Activated naive CD8-positive, alpha-beta T cell treated with anti-CD3 and anti-CD28 coated beads, Interleukin-2, amount 10 ng/mL, durations not matched to agents 7 days and 5 days (primary cell): ENCODE measurements at regions not wholly inside any gene's neighbourhood (a gene's known extent, or its start where the extent isn't known, plus 50 kb on each side); places are given as distances from the start of the nearest gene placed in this dataset.
"Not testable (repeated sequence)": the region's sequence is repeated elsewhere in the genome, so short reads cannot be mapped to it uniquely, and the experiment has no call there.

Experiments used
- ATAC-seq: fragments of 150-1000 bp; cut with Tn5 transposase; one replicate; pipeline ENCODE4 v1.10.0; 2021; ENCODE audit warnings: low read depth, moderate library complexity
- POLR2A ChIA-PET: fragments of 350-600 bp; sonication (Branson Sonifier 250); formaldehyde crosslinking; loops from one replicate; lab custom pipeline; 2021; ENCODE audit warnings: antibody characterized with exemption; lab: Charles Lee
- DNase-seq: peaks from one replicate; pipeline ENCODE4 v3.0.0; 2021
- H3K27ac Mint-ChIP-seq: one replicate; pipeline ENCODE4 v1.8.0; 2022; ENCODE audit warnings: mild to moderate bottlenecking, mixed read lengths
- H3K27me3 Mint-ChIP-seq: one replicate; pipeline ENCODE4 v1.8.0; 2022; ENCODE audit warnings: mild to moderate bottlenecking, moderate library complexity, mixed read lengths
- H3K36me3 Mint-ChIP-seq: one replicate; pipeline ENCODE4 v1.8.0; 2021; ENCODE audit warnings: mild to moderate bottlenecking, mixed read lengths
- H3K4me1 Mint-ChIP-seq: one replicate; pipeline ENCODE4 v1.8.0; 2021; ENCODE audit warnings: mixed read lengths
- H3K4me3 Mint-ChIP-seq: one replicate; pipeline ENCODE4 v1.8.0; 2022; ENCODE audit warnings: mild to moderate bottlenecking, moderate library complexity, mixed read lengths
- H3K9me3 Mint-ChIP-seq: one replicate; pipeline ENCODE4 v1.8.0; 2021; ENCODE audit warnings: mixed read lengths

DNA sequence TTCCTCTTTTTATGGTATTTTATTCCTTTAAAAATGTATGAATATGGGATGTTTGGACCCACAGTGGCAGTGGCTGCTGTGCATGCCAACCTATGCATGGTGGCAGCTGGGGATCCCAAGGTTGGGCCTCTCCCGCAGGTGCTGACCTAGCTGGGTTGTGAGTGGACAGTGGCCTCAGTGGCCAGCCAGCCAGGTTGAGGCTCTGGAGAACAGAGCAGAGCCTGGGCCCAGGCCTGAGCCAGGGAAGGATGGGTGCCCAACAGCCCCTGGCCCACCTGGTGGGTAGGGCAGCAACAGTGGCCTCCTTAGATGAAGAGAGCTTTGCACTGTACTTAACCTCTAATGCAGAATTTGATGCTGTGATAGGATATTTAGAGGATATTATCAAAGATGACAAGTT lies 624.8 kb downstream of the CHSY3 start:
- POLR2A ChIA-PET, result no interaction called here
- DNase-seq (no peak), ATAC-seq (no peak)
- H3K4me3 Mint-ChIP-seq, result no peak overlapping the region
- no peak overlapping the region for H3K27ac Mint-ChIP-seq
- peaks cover 2% of the 10 kb centered on the region for H3K9me3 Mint-ChIP-seq
- H3K27me3 Mint-ChIP-seq, result peaks cover 2% of the 10 kb centered on the region
- no peaks in the 10 kb centered on the region for H3K4me1 Mint-ChIP-seq
- no peaks in the 10 kb centered on the region for H3K36me3 Mint-ChIP-seq

DNA sequence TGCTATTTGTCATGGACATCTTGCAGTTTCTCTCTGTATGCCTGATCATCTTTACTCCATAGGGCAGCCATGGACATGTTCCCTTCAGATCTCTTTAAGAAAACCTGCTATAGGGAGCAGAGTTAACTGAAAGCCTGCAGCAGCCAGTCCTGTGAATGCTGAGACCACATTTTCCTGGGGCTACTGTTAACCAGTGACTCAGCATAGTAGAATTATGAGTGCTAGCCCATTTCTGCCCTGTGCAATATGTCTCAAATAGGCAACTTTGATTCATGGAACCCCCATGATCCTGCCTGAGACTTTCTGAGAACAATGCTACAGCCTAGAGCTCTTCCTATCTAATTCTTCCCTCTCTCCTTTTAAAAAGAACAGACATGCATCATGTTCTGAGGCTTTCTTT lies 624.2 kb downstream of the CHSY3 start:
- peaks cover 2% of the 10 kb centered on the region for H3K27me3 Mint-ChIP-seq
- H3K27ac Mint-ChIP-seq, result no peak overlapping the region
- peaks cover 2% of the 10 kb centered on the region for H3K9me3 Mint-ChIP-seq
- POLR2A ChIA-PET, result no interaction called here
- DNase-seq (no peak), ATAC-seq (no peak)
- H3K36me3 Mint-ChIP-seq, result no peaks in the 10 kb centered on the region
- no peaks in the 10 kb centered on the region for H3K4me1 Mint-ChIP-seq
- H3K4me3 Mint-ChIP-seq, result no peak overlapping the region

DNA sequence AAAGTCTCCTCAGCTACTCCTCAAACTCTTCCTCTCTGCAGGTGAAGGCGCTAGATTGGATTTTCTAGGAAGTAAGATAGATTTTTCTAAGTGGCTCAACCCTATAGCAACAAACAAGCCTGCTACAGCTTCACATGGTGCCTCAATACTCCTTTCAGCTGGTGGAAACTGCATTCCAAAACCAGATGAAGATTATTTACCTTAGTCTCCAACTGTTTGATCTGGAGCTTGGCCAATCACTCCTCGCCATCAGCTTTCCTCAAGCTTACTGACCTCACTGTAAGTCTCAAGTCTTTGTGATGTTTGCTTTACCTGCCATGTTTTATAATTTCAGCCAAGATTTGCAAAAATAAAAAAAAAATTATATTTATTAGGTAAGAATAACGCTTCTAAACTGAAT lies 622.4 kb downstream of the CHSY3 start:
- DNase-seq (no peak), ATAC-seq (no peak)
- Mint-ChIP-seq H3K27me3 (peaks cover 2% of the 10 kb centered on the region), H3K4me3 (no peak overlapping the region), H3K9me3 (peaks cover 2% of the 10 kb centered on the region), H3K36me3 (no peaks in the 10 kb centered on the region), H3K4me1 (no peaks in the 10 kb centered on the region), H3K27ac (no peak overlapping the region)
- POLR2A ChIA-PET, result no interaction called here

DNA sequence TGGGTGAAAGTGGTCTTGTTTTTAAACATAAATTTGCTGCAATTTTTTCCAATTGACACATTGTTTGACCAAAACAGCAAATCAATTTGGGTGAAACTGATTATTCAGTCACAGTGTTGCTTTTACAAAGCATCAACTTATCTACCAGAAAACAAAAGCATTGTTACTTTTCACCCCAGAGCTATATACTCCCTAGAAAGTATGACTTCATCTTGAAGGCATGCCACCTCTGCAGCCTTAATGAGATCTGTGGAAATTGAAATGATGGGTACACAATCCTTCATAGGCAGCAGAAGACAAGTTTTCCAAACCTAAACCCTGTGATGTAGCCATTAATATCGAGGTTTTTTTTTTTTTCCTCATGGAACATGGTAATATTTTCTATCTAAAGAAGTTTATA lies 615.9 kb downstream of the CHSY3 start:
- Mint-ChIP-seq H3K27ac (no peak overlapping the region), H3K9me3 (peaks cover 6% of the 10 kb centered on the region)
- POLR2A ChIA-PET, result no interaction called here

DNA sequence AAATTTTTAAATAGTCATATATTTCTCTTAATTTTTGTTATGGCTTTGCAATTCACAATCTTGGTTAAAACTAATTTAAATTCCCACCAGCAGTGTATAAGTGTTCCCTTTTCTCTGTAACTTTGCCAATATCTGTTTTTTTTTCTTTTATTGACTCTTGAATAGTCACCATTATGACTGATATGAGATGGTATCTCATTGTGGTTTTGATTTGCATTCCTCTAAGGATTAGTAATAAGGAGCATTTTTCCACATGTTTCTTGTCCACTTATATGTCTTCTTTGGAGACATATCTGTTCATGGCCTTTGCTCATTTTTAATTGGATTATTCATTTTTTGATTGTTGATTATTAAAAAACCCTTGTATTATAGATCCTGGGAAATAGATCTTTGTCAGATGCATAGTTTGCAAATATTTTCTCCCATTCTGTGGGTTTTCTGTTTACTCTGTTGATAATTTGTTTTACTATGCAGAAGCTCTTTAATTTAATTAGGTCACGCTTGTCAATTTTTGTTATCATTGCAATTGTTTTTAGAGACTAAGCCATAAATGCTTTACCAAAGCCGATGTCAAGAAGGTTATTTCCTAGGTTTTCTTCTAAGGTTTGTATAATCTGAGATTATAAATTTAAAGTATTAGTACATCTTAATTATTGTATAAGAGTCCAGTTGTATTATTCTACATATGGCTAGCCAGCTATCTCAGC lies 610.9 kb downstream of the CHSY3 start:
- Mint-ChIP-seq H3K4me3 (no peak overlapping the region), H3K9me3 (peaks cover 8% of the 10 kb centered on the region)

More for the DNA sequence above, 615.9 kb downstream of the CHSY3 start:
- H3K4me3 Mint-ChIP-seq, result no peak overlapping the region
- no peaks in the 10 kb centered on the region for H3K27me3 Mint-ChIP-seq
- no peaks in the 10 kb centered on the region for H3K4me1 Mint-ChIP-seq
- ATAC-seq (no peak), DNase-seq (no peak)
- no peaks in the 10 kb centered on the region for H3K36me3 Mint-ChIP-seq

DNA sequence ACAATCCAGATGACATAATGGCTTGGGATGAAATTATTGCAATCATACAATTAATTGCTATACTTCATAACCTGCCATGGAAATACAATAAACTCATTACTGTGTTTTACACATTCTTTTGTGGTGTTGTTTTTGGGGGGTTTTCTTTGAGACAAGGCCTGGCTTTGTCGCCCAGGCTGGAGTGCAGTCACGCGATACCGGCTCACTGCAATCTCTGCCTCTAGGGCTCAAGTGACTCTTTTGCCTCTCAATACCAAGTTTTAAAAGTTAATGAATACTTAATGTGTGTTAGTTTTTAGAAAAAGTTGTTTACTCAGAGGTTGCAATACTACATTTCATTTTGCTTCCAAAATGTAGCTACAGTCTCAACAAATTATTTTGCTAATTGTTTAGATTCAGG lies 598.4 kb downstream of the CHSY3 start:
- POLR2A ChIA-PET, result no interaction called here
- no peaks in the 10 kb centered on the region for H3K9me3 Mint-ChIP-seq
- DNase-seq (no peak), ATAC-seq (no peak)
- no peaks in the 10 kb centered on the region for H3K27me3 Mint-ChIP-seq
- no peak overlapping the region for H3K27ac Mint-ChIP-seq
- no peaks in the 10 kb centered on the region for H3K4me1 Mint-ChIP-seq
- no peak overlapping the region for H3K4me3 Mint-ChIP-seq
- H3K36me3 Mint-ChIP-seq, result no peaks in the 10 kb centered on the region

More for the DNA sequence above, 610.9 kb downstream of the CHSY3 start:
- POLR2A ChIA-PET, result no interaction called here
- Mint-ChIP-seq H3K27ac (no peak overlapping the region), H3K4me1 (no peaks in the 10 kb centered on the region), H3K27me3 (no peaks in the 10 kb centered on the region), H3K36me3 (no peaks in the 10 kb centered on the region)
- DNase-seq, result no peak
- no peak for ATAC-seq

DNA sequence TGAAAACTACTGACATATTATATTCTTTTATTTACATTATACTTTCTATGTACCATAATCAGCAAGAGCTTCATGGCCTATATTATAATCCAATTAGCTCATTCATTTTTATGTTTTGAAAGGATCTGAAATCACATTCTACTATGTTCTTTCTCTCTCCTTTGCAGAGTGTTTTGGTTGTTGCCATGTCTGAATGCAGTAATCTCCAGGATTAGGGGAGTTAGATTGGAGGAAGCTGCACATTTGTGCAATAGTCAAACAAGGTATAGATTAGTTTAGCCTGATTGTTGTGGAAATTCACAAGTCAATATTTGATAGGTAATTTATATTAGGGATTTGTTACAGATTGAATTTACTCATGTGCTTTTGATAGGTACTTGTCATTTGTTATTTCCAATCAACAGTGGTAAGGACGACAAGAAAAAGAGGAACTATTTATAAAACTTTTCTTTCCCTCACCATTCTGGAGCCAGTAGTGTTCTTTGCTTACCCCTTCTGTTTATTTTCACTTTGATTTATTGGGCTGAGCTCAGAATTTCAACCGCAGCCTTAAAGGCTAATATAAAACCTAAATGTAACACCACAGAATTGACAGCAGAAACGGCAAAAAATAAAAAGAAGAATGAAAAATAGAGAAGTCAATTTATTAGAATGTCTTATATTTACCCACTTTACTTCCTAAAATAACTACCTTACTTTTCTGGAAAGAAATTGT lies 597.0 kb downstream of the CHSY3 start:
- ATAC-seq, result no peak
- no peak for DNase-seq
- Mint-ChIP-seq H3K27me3 (no peaks in the 10 kb centered on the region), H3K27ac (no peak overlapping the region), H3K36me3 (no peaks in the 10 kb centered on the region), H3K4me1 (no peaks in the 10 kb centered on the region), H3K4me3 (no peak overlapping the region), H3K9me3 (no peaks in the 10 kb centered on the region)
- POLR2A ChIA-PET, result no interaction called here

DNA sequence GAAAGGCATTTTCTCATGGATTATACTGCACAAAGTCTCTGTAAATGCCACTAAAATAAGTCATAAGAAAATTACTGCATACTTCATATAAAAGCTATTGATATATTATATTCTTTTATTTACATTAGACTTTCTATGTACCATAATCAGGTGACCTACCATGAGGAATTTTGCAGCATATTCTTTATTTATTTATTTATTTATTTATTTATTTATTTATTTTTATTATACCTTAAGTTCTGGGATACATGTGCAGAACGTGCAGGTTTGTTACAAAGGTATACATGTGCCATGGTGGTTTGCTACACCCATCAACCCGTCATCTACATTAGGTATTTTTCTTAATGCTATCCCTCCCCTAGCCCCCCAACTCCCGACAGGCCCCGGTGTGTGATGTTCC lies 596.2 kb downstream of the CHSY3 start:
- not testable (repeated sequence) for H3K27ac Mint-ChIP-seq, H3K9me3 Mint-ChIP-seq, H3K27me3 Mint-ChIP-seq

DNA sequence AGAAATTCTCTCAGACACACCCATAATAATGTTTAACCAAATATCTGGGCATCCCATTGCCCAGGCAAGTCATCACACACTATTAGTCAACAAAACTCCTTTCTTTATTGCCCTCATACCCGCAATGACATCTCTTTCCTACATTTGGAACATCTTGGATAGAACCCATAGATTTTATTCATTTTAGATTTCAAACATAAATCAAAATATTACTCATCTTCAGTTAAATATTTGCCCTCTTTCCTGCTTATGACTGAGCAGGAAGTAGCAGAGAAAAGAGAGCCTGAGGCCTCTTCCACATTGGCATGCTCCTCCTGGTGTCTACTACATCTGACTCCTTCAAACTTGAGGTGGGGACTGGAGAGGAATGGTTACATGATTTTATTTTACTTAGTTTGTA lies 592.0 kb downstream of the CHSY3 start:
- Mint-ChIP-seq H3K4me1 (no peaks in the 10 kb centered on the region), H3K9me3 (peaks cover 1% of the 10 kb centered on the region), H3K4me3 (no peak overlapping the region), H3K36me3 (no peaks in the 10 kb centered on the region), H3K27ac (no peak overlapping the region), H3K27me3 (no peaks in the 10 kb centered on the region)
- ATAC-seq (no peak), DNase-seq (no peak)
- POLR2A ChIA-PET, result no interaction called here

More for the DNA sequence above, 596.2 kb downstream of the CHSY3 start:
- H3K4me3 Mint-ChIP-seq, POLR2A ChIA-PET, ATAC-seq, H3K36me3 Mint-ChIP-seq, DNase-seq, H3K4me1 Mint-ChIP-seq: not testable (repeated sequence)

DNA sequence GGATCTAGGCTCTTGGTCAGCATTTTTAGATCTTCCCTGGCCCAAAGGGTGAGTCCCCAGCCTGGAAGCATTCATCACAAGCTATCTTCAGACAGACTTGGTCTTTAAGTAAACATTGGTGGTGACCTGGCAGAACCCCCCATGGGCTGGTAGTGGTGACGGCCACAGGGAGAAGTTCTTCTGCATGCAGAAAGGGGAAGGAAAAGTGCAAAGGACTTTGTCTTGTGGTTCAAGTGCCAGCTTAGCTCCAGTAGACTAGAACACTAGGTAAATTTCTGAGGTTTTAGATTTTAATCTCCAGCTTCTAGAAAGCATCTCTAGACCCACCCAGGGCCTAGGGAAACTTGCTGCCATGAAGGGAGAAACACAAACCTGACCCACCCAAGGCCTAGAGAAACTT lies 584.0 kb downstream of the CHSY3 start:
- Mint-ChIP-seq H3K36me3 (no peaks in the 10 kb centered on the region), H3K9me3 (no peaks in the 10 kb centered on the region)
- ATAC-seq, result no peak

DNA sequence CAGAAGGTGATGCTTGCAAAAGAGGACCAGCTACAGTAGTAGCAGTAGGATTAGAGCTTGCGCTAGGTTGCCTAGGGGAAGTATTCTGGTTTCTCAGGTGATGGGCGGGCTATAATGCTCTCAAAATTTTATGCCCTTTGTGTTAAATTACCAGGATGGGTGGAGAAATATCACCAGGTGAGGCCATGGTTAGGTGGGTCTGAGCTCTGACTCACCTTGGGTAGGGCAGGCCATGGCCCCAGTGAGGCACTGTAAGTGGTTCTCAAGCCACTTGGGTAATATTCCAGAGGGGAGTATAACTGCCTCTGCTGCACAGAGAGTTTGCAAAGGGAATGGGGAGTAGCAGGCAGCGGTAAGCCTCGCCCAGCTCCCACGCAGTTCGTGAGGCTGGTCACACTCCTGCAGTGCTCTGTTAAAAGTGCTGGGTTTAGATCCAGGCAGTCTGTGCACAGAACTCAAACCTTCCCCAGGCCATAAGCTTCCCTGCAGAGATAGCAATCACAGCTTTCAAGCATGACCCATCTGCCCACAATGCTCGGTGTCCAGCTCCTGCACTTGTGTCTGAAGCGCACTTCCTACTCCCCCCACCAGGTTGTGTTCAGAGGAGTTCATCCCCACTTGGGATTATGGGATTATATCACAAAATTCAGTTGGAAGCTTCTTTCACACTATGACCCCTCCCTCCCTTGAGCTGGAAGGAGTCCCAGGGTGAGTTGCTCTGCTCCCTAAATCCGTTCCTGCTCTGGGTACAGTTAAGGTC lies 575.0 kb downstream of the CHSY3 start:
- Mint-ChIP-seq H3K4me1 (no peaks in the 10 kb centered on the region), H3K9me3 (peaks cover 2% of the 10 kb centered on the region), H3K27ac (no peak overlapping the region), H3K4me3 (no peak overlapping the region), H3K27me3 (no peaks in the 10 kb centered on the region), H3K36me3 (no peaks in the 10 kb centered on the region)
- POLR2A ChIA-PET, result no interaction called here
- DNase-seq (no peak), ATAC-seq (no peak)

More for the DNA sequence above, 584.0 kb downstream of the CHSY3 start:
- H3K4me3 Mint-ChIP-seq, result no peak overlapping the region
- DNase-seq, result no peak
- no peaks in the 10 kb centered on the region for H3K27me3 Mint-ChIP-seq
- POLR2A ChIA-PET, result no interaction called here
- H3K4me1 Mint-ChIP-seq, result no peaks in the 10 kb centered on the region
- H3K27ac Mint-ChIP-seq, result no peak overlapping the region

DNA sequence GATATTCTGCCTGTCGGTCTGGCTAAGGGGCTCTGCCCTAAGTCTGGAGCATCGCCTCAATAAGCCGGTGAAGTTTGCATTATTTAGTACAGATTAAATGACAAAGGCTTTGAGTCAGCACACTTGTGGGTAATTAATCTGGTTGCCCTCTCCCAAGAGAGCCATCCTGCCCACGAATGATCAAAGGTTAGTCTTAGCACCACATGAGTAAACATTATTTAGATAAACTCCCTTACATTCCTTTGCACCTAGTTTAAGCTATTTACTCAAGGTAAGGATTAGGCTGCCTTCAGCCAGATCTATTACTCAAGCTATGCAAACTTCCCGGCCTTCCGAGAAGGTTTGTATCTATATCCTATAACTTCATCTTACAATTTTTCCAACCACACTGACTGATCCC lies 572.1 kb downstream of the CHSY3 start:
- DNase-seq, result no peak
- no peaks in the 10 kb centered on the region for H3K36me3 Mint-ChIP-seq
- no peak overlapping the region for H3K4me3 Mint-ChIP-seq
- no peak overlapping the region for H3K27ac Mint-ChIP-seq
- no peak for ATAC-seq
- peaks cover 2% of the 10 kb centered on the region for H3K9me3 Mint-ChIP-seq
- H3K4me1 Mint-ChIP-seq, result no peaks in the 10 kb centered on the region
- no peaks in the 10 kb centered on the region for H3K27me3 Mint-ChIP-seq
- POLR2A ChIA-PET, result no interaction called here

DNA sequence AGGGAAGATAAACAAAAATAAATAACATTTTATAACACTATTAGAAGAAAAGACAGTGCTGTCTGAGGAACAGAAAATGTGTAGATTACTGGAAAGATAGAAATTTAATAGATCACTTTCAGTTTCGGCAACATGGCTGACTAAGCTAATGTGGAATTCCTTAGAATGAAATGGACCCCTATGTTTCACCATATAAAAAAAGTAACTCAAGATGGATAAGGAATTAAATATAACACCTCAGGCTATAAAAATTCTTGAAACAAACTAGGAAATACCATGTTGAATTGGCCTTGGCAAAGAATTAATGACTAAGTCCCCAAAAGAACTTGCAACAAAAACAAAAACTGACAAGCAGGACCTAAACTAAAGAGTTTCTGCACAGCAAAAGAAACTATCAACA lies 558.3 kb downstream of the CHSY3 start:
- no peak for DNase-seq
- H3K4me3 Mint-ChIP-seq, result no peak overlapping the region
- ATAC-seq, result no peak
- H3K4me1 Mint-ChIP-seq, result no peaks in the 10 kb centered on the region
- no peaks in the 10 kb centered on the region for H3K9me3 Mint-ChIP-seq
- H3K27ac Mint-ChIP-seq, result no peak overlapping the region
- POLR2A ChIA-PET, result no interaction called here
- H3K27me3 Mint-ChIP-seq, result no peaks in the 10 kb centered on the region
- no peaks in the 10 kb centered on the region for H3K36me3 Mint-ChIP-seq

DNA sequence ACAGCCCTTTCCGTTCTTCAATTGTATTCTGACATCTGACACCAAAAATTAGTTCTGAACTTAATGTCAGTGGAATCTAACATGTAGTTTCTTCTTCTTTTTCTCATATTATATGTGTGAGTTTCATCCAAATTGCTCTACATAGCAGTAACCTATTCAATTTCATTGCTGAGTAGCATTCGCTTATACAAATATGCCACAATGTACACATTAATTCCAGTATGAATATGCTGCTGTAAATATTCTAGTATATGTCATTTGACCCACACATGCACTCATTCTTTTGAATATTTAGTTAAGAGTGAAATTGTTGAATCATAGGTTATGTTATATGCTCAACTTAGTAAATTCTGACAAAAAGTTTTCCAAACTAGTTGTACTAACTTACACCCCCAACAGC lies 550.9 kb downstream of the CHSY3 start:
- ATAC-seq, result no peak
- Mint-ChIP-seq H3K9me3 (peaks cover 10% of the 10 kb centered on the region), H3K27me3 (no peaks in the 10 kb centered on the region), H3K27ac (no peak overlapping the region), H3K4me1 (no peaks in the 10 kb centered on the region), H3K36me3 (no peaks in the 10 kb centered on the region), H3K4me3 (no peak overlapping the region)
- POLR2A ChIA-PET, result no interaction called here
- no peak for DNase-seq
